ENCODE measurements at regions not wholly inside any gene's neighbourhood (a gene's known extent, or its start where the extent isn't known, plus 50 kb on each side); places are given as distances from the start of the nearest gene placed in this dataset.

- TF ChIP-seq POLR2A (IDR thresholded peaks at IDR 0.05): no peak
- no peak for TF ChIP-seq CTCF (IDR thresholded peaks at IDR 0.05)
- TF ChIP-seq POLR2AphosphoS5 (IDR thresholded peaks at IDR 0.05): no peak
Measured at GRCh38 chr21:15601390-15601789, 128.4 kb upstream of the USP25 start.

Data from suprapubic skin (tissue), 4 donors.